Ascending aorta (tissue), 2 donors: ENCODE measurements at regions not wholly inside any gene's neighbourhood (a gene's known extent, or its start where the extent isn't known, plus 50 kb on each side); places are given as distances from the start of the nearest gene placed in this dataset.

Experiments
- DNase-seq, 2 donors: peaks; one replicate each; pipeline ENCODE4 v3.0.0-alpha.2; 2019; ENCODE audit warnings: low spot score in 2 of 2
- H3K27ac ChIP-seq, 2 donors: fragments of 200-600 bp; sonication (generic); one replicate each; pipeline ENCODE4 v1.5.1; 2016 to 2017; ENCODE audit warnings: mild to moderate bottlenecking in 1 of 2
- H3K27me3 ChIP-seq: fragments of 200-600 bp; sonication (generic); one replicate; pipeline ENCODE4 v1.5.1; 2017
- H3K36me3 ChIP-seq, 2 donors: fragments of 200-600 bp; sonication (generic); one replicate each; pipeline ENCODE4 v1.5.1; 2016
- H3K4me1 ChIP-seq, 2 donors: fragments of 200-600 bp; sonication (generic); one replicate each; pipeline ENCODE4 v1.5.1; 2016 to 2017; ENCODE audit warnings: mild to moderate bottlenecking in 1 of 2
- H3K4me3 ChIP-seq, 2 donors: fragments of 200-600 bp; sonication (generic); one replicate each; pipeline ENCODE4 v1.5.1; 2016 to 2017; ENCODE audit warnings: mild to moderate bottlenecking in 1 of 2
- H3K9me3 ChIP-seq, 2 donors: fragments of 200-600 bp; sonication (generic); one replicate each; pipeline ENCODE4 v1.5.1; 2016
- intact Hi-C: fragments of 100-400 bp; cut with DNase I; formaldehyde crosslinking; loops from one replicate; pipeline ENCODE4 v1.15.1; 2023
- TF ChIP-seq, protein P1 (sequence below), 3 experiments: fragments of 200-600 bp in 2 of 3; fragments of 450-650 bp in 1 of 3; sonication (generic) in 2 of 3; IDR thresholded peaks; one replicate each; pipeline ENCODE4 v1.5.1; 2016 to 2019; ENCODE audit warnings: antibody characterized with exemption in 3 of 3, mild to moderate bottlenecking in 1 of 3, moderate library complexity in 1 of 3

DNA sequence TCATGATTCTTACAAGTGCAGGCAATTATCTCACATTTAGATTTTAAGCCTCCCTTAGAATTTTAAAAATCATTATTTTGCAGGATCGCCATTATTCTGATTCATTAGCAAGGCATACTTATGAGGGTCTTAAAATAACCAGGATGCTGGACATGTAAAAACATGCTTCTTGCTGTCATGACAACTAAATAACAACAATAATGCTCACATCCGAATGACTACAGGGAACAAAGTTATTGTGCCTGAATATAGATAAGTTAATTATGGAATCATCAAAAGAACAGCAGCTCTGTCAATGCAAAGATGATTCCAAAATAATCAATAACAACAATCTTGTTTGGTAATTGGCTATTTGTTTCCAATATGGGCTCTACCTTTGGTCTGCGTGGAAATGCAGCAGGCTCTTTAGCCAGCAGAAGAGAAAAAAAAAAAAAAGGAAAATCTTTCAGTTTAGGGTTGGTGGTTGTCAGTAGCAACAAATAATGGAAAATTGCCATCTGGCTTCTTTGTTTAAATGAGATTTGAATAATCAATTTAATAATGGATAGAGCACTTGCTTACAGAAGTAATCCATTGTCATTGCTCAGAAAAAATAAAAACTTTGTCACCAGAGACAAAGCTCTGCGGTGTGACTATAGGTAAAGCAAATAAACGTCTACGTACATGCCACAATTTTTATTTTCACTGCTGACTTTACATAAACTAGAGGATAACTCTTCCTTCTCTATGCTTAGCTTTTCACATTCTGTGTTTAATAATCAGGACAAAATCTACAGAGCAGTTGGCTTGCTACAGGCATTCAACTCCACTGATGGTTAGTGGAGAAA is 468.9 kb upstream of the TSHZ3 start:
- DNase-seq, result no peak

DNA sequence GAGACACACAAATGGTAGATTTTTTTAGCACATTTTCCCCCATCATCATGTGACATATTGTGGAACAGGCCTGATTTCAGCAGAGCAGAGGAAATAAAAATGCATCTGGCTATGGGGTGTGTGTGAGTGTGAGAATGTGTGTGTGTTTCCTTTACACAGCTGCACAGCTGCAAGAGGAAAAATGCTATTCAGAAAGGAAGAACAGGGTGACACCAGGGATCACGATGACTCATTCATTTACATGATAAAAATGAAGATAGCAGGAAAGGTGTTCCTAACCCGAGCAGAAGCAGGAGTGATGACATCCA is 469.5 kb upstream of the TSHZ3 start:
- Histone ChIP-seq H3K27me3 (no peaks in the 10 kb centered on the region), H3K36me3 (no peaks in the 10 kb centered on the region), H3K4me3 (no peak overlapping the region), H3K9me3 (no peaks in the 10 kb centered on the region), H3K27ac (no peak overlapping the region), H3K4me1 (no peaks in the 10 kb centered on the region)
- TF ChIP-seq, protein P1, sequence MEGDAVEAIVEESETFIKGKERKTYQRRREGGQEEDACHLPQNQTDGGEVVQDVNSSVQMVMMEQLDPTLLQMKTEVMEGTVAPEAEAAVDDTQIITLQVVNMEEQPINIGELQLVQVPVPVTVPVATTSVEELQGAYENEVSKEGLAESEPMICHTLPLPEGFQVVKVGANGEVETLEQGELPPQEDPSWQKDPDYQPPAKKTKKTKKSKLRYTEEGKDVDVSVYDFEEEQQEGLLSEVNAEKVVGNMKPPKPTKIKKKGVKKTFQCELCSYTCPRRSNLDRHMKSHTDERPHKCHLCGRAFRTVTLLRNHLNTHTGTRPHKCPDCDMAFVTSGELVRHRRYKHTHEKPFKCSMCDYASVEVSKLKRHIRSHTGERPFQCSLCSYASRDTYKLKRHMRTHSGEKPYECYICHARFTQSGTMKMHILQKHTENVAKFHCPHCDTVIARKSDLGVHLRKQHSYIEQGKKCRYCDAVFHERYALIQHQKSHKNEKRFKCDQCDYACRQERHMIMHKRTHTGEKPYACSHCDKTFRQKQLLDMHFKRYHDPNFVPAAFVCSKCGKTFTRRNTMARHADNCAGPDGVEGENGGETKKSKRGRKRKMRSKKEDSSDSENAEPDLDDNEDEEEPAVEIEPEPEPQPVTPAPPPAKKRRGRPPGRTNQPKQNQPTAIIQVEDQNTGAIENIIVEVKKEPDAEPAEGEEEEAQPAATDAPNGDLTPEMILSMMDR (IDR thresholded peaks at IDR 0.05), result no peak
- DNase-seq, result no peak
- intact Hi-C loops, result no loop called here

More for the DNA sequence above, 468.9 kb upstream of the TSHZ3 start:
- intact Hi-C loops, result no loop called here
- Histone ChIP-seq H3K27ac (no peak overlapping the region), H3K36me3 (no peaks in the 10 kb centered on the region), H3K4me1 (no peaks in the 10 kb centered on the region), H3K9me3 (no peaks in the 10 kb centered on the region), H3K4me3 (no peak overlapping the region), H3K27me3 (no peaks in the 10 kb centered on the region)
- TF ChIP-seq, protein P1 (IDR thresholded peaks at IDR 0.05), result no peak

- Histone ChIP-seq H3K4me3 (no peak overlapping the region), H3K27ac (no peak overlapping the region), H3K27me3 (no peaks in the 10 kb centered on the region), H3K4me1 (no peaks in the 10 kb centered on the region), H3K9me3 (no peaks in the 10 kb centered on the region), H3K36me3 (no peaks in the 10 kb centered on the region)
- intact Hi-C loops, result no loop called here
- TF ChIP-seq, protein P1 (IDR thresholded peaks at IDR 0.05), result no peak
- no peak for DNase-seq
These were observed 470.6 kb upstream of the TSHZ3 start for GRCh38 chr19:31819837-31820236.

DNA sequence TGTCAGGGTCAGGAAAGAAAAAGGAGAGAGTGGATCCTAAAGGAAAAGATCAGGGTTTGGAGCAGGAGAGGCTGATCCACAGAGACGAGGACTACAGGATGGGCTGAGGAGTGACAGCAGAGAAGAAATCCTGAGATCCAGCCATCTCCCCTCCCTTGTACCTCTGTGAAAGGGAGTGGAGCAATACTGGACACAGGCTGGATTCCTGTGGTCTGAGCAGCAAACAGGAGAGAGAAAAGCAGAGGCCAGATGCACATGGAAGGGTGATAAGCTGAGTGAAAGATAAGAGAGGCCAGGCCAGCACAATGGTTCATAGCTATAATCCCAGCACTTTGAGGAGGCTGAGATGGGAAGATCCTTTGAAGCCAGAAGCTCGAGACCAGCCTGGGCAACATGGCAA is 472.1 kb upstream of the TSHZ3 start:
- TF ChIP-seq, protein P1 (IDR thresholded peaks at IDR 0.05), result no peak
- Histone ChIP-seq H3K9me3 (no peaks in the 10 kb centered on the region), H3K27me3 (no peaks in the 10 kb centered on the region), H3K36me3 (no peaks in the 10 kb centered on the region), H3K4me1 (no peaks in the 10 kb centered on the region), H3K4me3 (no peak overlapping the region), H3K27ac (no peak overlapping the region)
- intact Hi-C loops, result no loop called here
- no peak for DNase-seq

DNA sequence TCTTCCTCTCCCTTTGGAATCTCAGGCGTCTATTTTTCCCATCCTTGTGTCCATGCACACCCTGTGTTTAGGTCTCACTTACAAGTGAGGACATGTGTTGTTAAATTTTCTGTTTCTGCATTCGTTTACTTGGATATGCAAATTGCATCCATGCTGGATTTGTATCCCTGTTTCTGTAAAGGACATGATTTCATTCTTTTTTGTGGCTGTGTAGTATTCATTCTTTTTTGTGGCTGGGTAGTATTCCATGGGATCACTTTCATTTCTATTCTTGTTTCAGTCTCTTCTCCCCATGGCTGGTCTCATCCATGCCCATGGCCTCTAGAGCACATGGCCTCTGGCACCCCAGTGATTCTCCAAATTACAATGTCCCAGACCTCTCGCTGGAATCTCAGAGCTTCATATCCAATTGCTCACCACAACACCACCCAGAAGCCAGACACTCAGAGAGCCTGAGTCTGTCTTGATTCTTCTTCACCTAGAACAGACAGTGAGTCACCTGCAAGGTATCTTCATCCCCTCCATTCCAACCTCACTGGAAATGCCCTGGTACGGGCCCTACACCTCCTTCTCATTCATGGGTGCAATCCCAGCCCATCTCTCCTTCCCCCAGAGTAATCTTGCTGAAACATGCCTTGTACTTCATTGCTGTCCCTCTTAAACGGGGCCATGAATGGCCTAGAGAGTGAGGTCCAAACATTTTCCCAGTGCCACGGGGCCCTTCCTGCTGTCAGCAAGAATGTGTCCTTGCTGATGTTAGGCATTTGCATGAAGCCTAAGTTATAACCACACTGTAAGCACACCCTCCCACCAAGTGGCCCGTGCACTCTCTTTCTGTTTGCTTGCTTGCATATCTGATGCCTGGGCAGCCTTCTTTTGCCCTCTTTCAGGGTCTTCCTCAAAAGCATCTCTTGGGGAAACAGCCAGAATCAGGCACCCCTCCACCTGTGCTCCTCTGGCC is 476.2 kb upstream of the TSHZ3 start:
- no peak overlapping the region for H3K27ac ChIP-seq
- intact Hi-C loops, result no loop called here
- TF ChIP-seq, protein P1 (IDR thresholded peaks at IDR 0.05), result no peak
- H3K4me1 ChIP-seq, result no peaks in the 10 kb centered on the region
- no peaks in the 10 kb centered on the region for H3K27me3 ChIP-seq
- H3K4me3 ChIP-seq, result no peak overlapping the region
- DNase-seq, result no peak
- no peaks in the 10 kb centered on the region for H3K9me3 ChIP-seq
- H3K36me3 ChIP-seq, result no peaks in the 10 kb centered on the region
